ENCODE measurements at regions not wholly inside any gene's neighbourhood (a gene's known extent, or its start where the extent isn't known, plus 50 kb on each side); places are given as distances from the start of the nearest gene placed in this dataset.
A peak's percentile ranks its signal among the peaks of the same experiment; 100 is the strongest.

DNA sequence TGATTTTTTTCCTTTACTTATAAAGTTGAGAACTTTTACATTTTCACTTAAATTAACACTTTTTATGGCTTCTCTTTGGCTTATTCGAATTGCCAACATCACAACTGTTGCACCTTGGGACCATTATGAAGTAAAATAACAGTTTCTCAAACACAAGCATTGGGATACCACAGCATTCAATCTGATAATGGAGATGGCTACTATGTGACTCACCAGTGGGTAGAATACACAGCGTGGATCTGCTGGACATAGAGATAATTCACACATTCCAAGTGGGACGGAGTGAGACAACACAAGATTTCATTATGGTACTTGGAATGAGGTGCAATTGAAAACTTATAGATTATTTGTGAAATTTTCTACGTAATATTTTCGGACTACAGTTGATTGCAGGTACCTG, 68.0 kb downstream of the ADAMTS1 start:
- H3K27ac ChIP-seq, result no peak overlapping the region
- H3K4me3 ChIP-seq (replicated peaks in 1 of 3), result no peak overlapping the region
- TF ChIP-seq, protein P1, sequence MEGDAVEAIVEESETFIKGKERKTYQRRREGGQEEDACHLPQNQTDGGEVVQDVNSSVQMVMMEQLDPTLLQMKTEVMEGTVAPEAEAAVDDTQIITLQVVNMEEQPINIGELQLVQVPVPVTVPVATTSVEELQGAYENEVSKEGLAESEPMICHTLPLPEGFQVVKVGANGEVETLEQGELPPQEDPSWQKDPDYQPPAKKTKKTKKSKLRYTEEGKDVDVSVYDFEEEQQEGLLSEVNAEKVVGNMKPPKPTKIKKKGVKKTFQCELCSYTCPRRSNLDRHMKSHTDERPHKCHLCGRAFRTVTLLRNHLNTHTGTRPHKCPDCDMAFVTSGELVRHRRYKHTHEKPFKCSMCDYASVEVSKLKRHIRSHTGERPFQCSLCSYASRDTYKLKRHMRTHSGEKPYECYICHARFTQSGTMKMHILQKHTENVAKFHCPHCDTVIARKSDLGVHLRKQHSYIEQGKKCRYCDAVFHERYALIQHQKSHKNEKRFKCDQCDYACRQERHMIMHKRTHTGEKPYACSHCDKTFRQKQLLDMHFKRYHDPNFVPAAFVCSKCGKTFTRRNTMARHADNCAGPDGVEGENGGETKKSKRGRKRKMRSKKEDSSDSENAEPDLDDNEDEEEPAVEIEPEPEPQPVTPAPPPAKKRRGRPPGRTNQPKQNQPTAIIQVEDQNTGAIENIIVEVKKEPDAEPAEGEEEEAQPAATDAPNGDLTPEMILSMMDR (IDR thresholded peaks at IDR 0.05), result no peak
- TF ChIP-seq POLR2A (IDR thresholded peaks at IDR 0.05), result no peak
- H3K36me3 ChIP-seq, result no peaks in the 10 kb centered on the region
- 89 to 95% methylated on average over 5 of the region's 5 CpGs for WGBS, 2 donors
- no peaks in the 10 kb centered on the region for H3K9me3 ChIP-seq
- no peak for DNase-seq
- intact Hi-C loops (cut with DNase I), result no loop called here
- H3K27me3 ChIP-seq, result no peaks in the 10 kb centered on the region
- no peaks in the 10 kb centered on the region for H3K4me1 ChIP-seq

DNA sequence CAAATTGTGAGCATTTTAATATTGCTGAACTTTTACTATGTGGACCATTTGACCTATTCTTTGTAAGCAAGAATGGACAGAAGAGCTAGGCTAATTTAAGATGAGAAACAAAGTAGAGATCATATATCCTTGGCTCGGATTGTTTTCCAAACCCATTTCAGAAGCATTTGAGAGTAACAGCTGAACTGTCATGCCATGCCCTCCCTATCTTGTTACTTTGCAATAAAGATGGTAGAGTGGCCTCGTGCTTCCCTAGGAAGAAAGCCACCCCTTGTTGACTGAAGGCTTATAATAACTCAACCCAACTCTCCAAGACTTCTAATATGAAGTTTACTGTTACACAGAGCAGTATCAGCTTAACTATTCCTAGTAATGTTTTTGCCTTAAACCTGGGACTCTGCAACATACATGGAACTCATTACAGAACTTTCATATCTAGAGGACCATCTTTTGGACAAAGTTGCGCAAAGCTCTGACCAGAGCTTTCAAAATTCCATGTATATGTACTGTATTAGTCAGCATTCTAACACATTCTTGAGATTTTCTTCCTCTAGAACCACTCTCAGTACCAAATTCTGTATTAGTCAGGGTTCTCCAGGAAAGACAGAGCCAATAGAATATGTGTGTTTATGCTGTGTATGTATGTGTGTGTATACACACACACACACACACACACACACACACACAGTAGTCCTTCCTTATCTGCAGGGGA, 68.7 kb downstream of the ADAMTS1 start:
- no peaks in the 10 kb centered on the region for H3K27me3 ChIP-seq

DNA sequence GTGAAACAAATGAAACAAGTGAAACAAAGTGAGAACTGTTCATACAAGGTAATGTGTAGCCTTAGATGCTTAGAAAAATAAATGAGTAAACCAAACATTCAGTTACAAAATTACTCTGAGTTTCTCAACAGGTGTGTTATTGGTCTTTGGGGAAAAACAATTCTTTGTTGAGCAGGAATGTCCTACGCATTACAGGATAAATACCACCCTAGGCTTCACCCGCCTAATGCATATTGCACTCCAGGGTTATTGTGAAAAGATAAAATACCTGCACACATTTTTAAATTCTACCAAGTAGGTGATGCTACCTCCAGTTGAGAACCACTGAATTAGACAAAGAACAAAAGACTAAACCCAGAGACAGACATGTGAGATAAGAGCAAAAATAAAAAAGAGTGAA, 72.2 kb downstream of the ADAMTS1 start:
- Histone ChIP-seq H3K36me3 (no peaks in the 10 kb centered on the region), H3K9me3 (no peaks in the 10 kb centered on the region), H3K27ac (no peak overlapping the region), H3K27me3 (no peaks in the 10 kb centered on the region), H3K4me3 (replicated peaks in 1 of 3) (no peak overlapping the region), H3K4me1 (no peaks in the 10 kb centered on the region)
- TF ChIP-seq POLR2A (IDR thresholded peaks at IDR 0.05), result no peak
- TF ChIP-seq, protein P1 (IDR thresholded peaks at IDR 0.05), result no peak
- no peak for DNase-seq
- WGBS, 2 donors, result 94 to 96% methylated on average over 2 of the region's 2 CpGs
- intact Hi-C loops (cut with DNase I), result no loop called here

More for the DNA sequence above, 68.7 kb downstream of the ADAMTS1 start:
- Histone ChIP-seq H3K27ac (no peak overlapping the region), H3K4me1 (no peaks in the 10 kb centered on the region), H3K9me3 (no peaks in the 10 kb centered on the region), H3K4me3 (replicated peaks in 1 of 3) (no peak overlapping the region), H3K36me3 (no peaks in the 10 kb centered on the region)
- TF ChIP-seq, protein P1 (IDR thresholded peaks at IDR 0.05), result no peak
- no peak for TF ChIP-seq POLR2A (IDR thresholded peaks at IDR 0.05)
- DNase-seq, result no peak
- 84 to 89% methylated on average over 3 of the region's 3 CpGs for WGBS, 2 donors
- intact Hi-C loops (cut with DNase I), result no loop called here

DNA sequence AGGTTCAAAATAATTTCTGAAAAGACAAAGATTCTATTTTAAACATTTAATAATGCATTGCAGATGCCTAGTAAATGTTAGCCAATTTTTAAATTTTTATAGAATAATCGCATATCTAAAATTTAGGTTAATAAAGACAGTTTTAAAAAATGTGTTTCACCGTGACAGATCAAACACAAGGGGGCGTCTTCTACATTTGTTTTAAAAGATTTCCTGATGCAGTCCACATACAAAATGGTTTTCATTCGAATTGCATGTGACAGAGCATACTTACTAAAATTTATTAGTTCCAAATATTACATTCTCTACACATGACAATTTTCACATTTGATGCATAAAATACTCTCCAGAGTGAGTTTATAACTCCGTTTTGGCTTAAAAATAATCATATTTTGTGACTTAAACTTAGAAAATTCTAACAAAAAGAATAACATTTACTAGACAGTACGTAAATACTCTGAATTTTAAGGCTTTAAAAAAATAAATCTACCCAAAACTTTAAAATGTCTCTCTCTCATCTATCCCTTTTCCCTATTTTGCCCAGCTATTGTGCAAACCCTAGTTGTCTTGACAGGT, 75.5 kb downstream of the ADAMTS1 start:
- no peaks in the 10 kb centered on the region for H3K27me3 ChIP-seq
- no peak overlapping the region for H3K4me3 ChIP-seq (replicated peaks in 1 of 3)
- H3K4me1 ChIP-seq, result no peaks in the 10 kb centered on the region
- H3K36me3 ChIP-seq, result no peaks in the 10 kb centered on the region
- H3K9me3 ChIP-seq, result no peaks in the 10 kb centered on the region
- TF ChIP-seq POLR2A (IDR thresholded peaks at IDR 0.05), result no peak
- TF ChIP-seq, protein P1 (IDR thresholded peaks at IDR 0.05), result peak in 3 of 6 experiments; percentile 43 to 55 (median 53)
- WGBS, 2 donors, result 35 to 36% methylated on average over 6 of the region's 6 CpGs
- DNase-seq, result no peak
- H3K27ac ChIP-seq, result no peak overlapping the region
- intact Hi-C loops (cut with DNase I), result no loop called here

DNA sequence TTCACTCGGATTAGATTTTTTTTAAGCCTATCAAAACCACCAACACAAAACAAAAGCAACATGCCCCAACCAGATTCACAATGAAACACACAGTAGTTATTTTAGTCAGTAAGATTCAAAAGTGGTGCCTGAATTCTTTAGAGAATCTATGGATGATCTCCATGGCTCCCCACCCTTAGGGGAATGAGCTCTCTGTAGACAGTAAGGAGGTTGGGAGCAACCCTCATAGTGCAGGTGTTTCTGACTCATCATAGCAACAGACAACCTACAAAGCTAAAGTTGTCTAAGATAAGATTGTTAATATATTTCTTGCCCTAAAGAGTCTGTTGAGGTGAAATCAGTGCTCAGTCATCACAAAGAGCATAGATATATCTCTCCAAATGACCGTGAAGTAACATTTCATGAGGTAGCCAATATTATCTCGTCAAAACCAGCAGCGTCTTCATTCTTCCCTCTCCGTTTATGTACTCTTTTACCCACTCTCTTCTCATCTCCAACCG, 78.3 kb downstream of the ADAMTS1 start:
- no peaks in the 10 kb centered on the region for H3K4me1 ChIP-seq
- no peaks in the 10 kb centered on the region for H3K36me3 ChIP-seq
- 88% methylated on average over 6 of the region's 6 CpGs for WGBS, 2 donors
- no peaks in the 10 kb centered on the region for H3K27me3 ChIP-seq
- H3K9me3 ChIP-seq, result no peaks in the 10 kb centered on the region
- TF ChIP-seq, protein P1 (IDR thresholded peaks at IDR 0.05), result no peak
- TF ChIP-seq POLR2A (IDR thresholded peaks at IDR 0.05), result no peak
- intact Hi-C loops (cut with DNase I), result no loop called here
- H3K27ac ChIP-seq, result no peak overlapping the region
- H3K4me3 ChIP-seq (replicated peaks in 1 of 3), result no peak overlapping the region
- no peak for DNase-seq

Data from thyroid gland (tissue), 4 donors.